Lung (tissue), 11 donors: ENCODE measurements at regions not wholly inside any gene's neighbourhood (a gene's known extent, or its start where the extent isn't known, plus 50 kb on each side); places are given as distances from the start of the nearest gene placed in this dataset.

ENCODE experiments used
- ATAC-seq: fragments of 200-7000 bp; cut with Tn5 transposase; one replicate; pipeline ENCODE4 v1.9.1; 2020; ENCODE audit warnings: moderate number of reproducible peaks; ENCODE audit not compliant: insufficient read depth, low FRiP score
- DNase-seq, 3 donors: peaks; one replicate each; pipeline ENCODE4 v3.0.0-alpha.2; 2013 to 2017
- H3K27ac ChIP-seq, 2 donors: one replicate each; pipeline ENCODE4 v1.5.1; 2013; ENCODE audit warnings: mild to moderate bottlenecking in 2 of 2, moderate library complexity in 2 of 2, control low read depth in 1 of 2, inconsistent platforms in 1 of 2, low read depth in 1 of 2, low read length in 1 of 2
- H3K27me3 ChIP-seq, 3 donors: one replicate each; pipeline ENCODE4 v1.5.1; 2013; ENCODE audit warnings: low read length in 2 of 3; ENCODE audit not compliant: control insufficient read depth in 3 of 3, insufficient read depth in 3 of 3
- H3K36me3 ChIP-seq, 4 donors: one replicate each; pipeline ENCODE4 v1.5.1; 2013; ENCODE audit warnings: low read length in 4 of 4, mild to moderate bottlenecking in 1 of 4, moderate library complexity in 1 of 4; ENCODE audit not compliant: control insufficient read depth in 4 of 4, insufficient read depth in 4 of 4
- H3K4me1 ChIP-seq, 5 donors: one replicate each; pipeline ENCODE4 v1.5.1; 2013; ENCODE audit warnings: low read length in 5 of 5, mild to moderate bottlenecking in 2 of 5, moderate library complexity in 1 of 5; ENCODE audit not compliant: control insufficient read depth in 5 of 5, insufficient read depth in 5 of 5
- H3K4me3 ChIP-seq: one replicate; pipeline ENCODE4 v1.5.1; 2013; ENCODE audit warnings: mild to moderate bottlenecking, control low read depth, moderate library complexity
- H3K9ac ChIP-seq, 2 donors: one replicate each; pipeline ENCODE4 v1.5.1; 2013; ENCODE audit warnings: low read length in 2 of 2, control low read depth in 1 of 2; ENCODE audit not compliant: insufficient read depth in 1 of 2
- H3K9me3 ChIP-seq, 4 donors: one replicate each; pipeline ENCODE4 v1.5.1; 2013; ENCODE audit warnings: low read length in 3 of 4, mild to moderate bottlenecking in 1 of 4, moderate library complexity in 1 of 4; ENCODE audit not compliant: control insufficient read depth in 4 of 4, insufficient read depth in 3 of 4
- WGBS, 2 donors: extraction: QIAGEN DNeasy Blood & Tissue Kit; methylation state at CpG; one replicate each; pipeline ENCODE4 v1.1.7; 2013; 5-methylcytosine and 5-hydroxymethylcytosine counted together
- TF ChIP-seq, protein P1 (sequence below): IDR thresholded peaks from 2 replicates; pipeline ENCODE4 v1.5.1; 2012; ENCODE audit warnings: mild to moderate bottlenecking; ENCODE audit errors: control extremely low read depth, extremely low read depth
- donor health status: control.
- donor health status: control.
- donor health status: Bipolar disorder and iron deficiency.
- donor health status: healthy.
- donor health status: DM: yes; HTN: yes; CAD: no.

DNA sequence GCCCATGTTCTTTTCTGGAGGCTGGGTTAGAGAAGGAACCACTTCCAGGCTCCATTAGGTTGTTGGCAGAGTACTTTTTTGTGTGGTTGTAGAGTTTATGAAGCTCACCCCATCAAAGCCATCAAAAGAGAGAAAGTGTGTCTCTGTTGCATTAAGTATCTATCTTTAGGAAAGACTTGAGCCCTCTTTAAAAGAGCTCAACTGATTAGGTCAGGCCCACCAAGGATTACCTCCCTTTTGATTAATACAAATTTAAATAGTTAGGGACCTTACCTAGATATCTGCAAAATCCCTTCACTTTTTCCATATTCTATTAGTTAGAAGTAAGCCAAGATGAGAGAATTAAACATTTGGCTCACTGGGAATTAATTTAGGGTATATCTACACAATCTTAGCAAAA lies 460.4 kb downstream of the PPARGC1A start:
- Histone ChIP-seq H3K27ac (no peak overlapping the region), H3K4me3 (no peak overlapping the region), H3K27me3 (no peaks in the 10 kb centered on the region), H3K4me1 (peaks cover 0 to 6% (median 0%) of the 10 kb centered on the region in 5 donors), H3K9me3 (no peaks in the 10 kb centered on the region), H3K36me3 (no peaks in the 10 kb centered on the region), H3K9ac (no peak overlapping the region)
- DNase-seq (no peak), ATAC-seq (no peak)
- TF ChIP-seq, protein P1, sequence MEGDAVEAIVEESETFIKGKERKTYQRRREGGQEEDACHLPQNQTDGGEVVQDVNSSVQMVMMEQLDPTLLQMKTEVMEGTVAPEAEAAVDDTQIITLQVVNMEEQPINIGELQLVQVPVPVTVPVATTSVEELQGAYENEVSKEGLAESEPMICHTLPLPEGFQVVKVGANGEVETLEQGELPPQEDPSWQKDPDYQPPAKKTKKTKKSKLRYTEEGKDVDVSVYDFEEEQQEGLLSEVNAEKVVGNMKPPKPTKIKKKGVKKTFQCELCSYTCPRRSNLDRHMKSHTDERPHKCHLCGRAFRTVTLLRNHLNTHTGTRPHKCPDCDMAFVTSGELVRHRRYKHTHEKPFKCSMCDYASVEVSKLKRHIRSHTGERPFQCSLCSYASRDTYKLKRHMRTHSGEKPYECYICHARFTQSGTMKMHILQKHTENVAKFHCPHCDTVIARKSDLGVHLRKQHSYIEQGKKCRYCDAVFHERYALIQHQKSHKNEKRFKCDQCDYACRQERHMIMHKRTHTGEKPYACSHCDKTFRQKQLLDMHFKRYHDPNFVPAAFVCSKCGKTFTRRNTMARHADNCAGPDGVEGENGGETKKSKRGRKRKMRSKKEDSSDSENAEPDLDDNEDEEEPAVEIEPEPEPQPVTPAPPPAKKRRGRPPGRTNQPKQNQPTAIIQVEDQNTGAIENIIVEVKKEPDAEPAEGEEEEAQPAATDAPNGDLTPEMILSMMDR, result no peak

DNA sequence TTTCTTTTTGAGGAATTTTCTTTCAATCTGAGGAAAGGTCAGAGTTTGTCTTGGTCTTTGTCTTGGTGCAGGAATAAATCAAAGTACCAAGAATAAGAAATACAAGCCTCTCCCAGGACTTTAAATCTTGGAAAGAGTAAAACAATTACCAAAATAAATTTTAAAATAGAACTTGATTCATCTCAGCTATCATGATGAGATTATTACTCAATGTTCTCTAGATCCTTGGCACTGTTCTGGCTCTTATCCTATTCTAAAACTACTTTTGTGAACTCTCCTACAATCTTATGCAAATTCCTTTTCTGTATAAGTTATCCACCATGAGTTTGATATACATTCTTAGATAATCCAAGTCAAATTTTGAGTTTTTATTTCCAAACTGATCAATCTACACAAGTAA lies 464.3 kb downstream of the PPARGC1A start:
- TF ChIP-seq, protein P1, result no peak
- Histone ChIP-seq H3K27ac (no peak overlapping the region), H3K4me3 (no peak overlapping the region), H3K4me1 (no peaks in the 10 kb centered on the region), H3K9ac (no peak overlapping the region), H3K36me3 (no peaks in the 10 kb centered on the region), H3K27me3 (no peaks in the 10 kb centered on the region), H3K9me3 (no peaks in the 10 kb centered on the region)
- ATAC-seq (no peak), DNase-seq (no peak)

DNA sequence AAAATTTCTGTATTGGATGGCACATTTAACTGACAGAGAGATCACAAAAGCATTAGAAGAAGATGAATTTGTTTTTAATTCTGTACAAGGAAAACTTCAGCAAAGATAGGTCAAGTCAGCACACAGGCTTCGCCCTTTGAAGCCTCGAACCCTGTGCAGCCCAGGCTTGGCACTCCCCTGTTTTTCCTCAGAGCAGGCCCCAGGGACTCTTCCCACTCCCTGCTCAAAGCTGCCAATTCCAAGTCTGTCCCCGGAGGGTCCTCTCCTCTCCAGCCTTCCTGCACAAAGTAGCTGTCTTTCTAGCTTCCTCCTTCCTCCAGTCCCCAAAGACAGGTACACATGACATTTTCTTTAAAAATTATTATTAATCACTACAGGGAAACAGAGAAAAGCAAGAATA lies 466.3 kb downstream of the PPARGC1A start:
- 69 to 70% methylated on average over 3 of the region's 3 CpGs for WGBS, 2 donors
- Histone ChIP-seq H3K9ac (no peak overlapping the region), H3K27ac (no peak overlapping the region), H3K9me3 (peaks cover 0 to 4% (median 2%) of the 10 kb centered on the region in 4 donors), H3K36me3 (no peaks in the 10 kb centered on the region), H3K4me3 (no peak overlapping the region), H3K27me3 (no peaks in the 10 kb centered on the region), H3K4me1 (no peaks in the 10 kb centered on the region)
- DNase-seq (no peak), ATAC-seq (no peak)
- TF ChIP-seq, protein P1, result no peak

DNA sequence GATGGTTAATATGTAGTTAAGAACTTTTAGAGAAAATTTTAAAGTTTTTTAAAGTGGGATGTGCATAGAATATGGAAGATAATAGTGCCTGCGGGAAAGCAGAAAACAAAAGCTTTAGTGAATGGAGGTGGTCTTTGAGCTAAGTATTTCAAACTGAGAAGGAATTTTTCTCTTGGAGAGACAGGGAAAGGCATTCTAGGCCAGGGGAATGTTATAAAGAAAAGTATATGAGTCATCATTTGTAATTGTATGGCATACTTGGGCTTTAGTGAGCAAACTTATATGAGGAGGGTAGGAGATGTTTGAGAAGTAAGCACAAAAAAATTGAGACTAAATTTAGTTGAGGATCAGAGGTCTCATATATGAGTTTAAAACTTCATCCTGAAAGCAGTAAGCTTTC lies 467.0 kb downstream of the PPARGC1A start:
- Histone ChIP-seq H3K27me3 (no peaks in the 10 kb centered on the region), H3K4me3 (no peak overlapping the region), H3K4me1 (no peaks in the 10 kb centered on the region), H3K36me3 (no peaks in the 10 kb centered on the region), H3K9ac (no peak overlapping the region), H3K9me3 (peaks cover 0 to 4% (median 2%) of the 10 kb centered on the region in 4 donors), H3K27ac (no peak overlapping the region)
- DNase-seq, result no peak
- no peak for ATAC-seq
- TF ChIP-seq, protein P1, result no peak
- WGBS, 2 donors, result 93 to 95% methylated on average over 1 of the region's 1 CpG
